ENCODE measurements at regions not wholly inside any gene's neighbourhood (a gene's known extent, or its start where the extent isn't known, plus 50 kb on each side); places are given as distances from the start of the nearest gene placed in this dataset.

DNA sequence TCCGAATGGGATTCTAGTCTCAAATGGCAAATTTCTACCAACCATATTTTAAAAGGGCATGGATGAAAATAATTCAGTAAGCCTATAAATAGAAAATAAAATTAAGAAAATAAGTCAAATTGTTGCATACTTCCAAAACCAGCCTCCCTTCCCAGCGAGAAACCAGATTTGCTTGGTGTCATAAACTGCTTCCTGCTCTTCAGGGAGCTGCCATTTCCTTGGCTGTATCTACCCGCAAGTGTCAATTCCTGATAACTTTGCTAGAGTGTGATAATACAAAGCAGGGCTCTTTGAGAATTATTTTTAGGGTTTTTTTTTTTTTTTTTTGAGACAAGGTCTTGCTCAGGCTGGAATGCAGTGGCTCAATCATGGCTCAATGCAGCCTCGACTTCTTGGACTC lies 62.3 kb downstream of the S1PR1 start:
- TF ChIP-seq, protein P1, sequence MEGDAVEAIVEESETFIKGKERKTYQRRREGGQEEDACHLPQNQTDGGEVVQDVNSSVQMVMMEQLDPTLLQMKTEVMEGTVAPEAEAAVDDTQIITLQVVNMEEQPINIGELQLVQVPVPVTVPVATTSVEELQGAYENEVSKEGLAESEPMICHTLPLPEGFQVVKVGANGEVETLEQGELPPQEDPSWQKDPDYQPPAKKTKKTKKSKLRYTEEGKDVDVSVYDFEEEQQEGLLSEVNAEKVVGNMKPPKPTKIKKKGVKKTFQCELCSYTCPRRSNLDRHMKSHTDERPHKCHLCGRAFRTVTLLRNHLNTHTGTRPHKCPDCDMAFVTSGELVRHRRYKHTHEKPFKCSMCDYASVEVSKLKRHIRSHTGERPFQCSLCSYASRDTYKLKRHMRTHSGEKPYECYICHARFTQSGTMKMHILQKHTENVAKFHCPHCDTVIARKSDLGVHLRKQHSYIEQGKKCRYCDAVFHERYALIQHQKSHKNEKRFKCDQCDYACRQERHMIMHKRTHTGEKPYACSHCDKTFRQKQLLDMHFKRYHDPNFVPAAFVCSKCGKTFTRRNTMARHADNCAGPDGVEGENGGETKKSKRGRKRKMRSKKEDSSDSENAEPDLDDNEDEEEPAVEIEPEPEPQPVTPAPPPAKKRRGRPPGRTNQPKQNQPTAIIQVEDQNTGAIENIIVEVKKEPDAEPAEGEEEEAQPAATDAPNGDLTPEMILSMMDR (IDR thresholded peaks at IDR 0.05), result no peak
- Histone ChIP-seq H3K9me3 (no peaks in the 10 kb centered on the region), H3K27ac (no peak overlapping the region), H3K27me3 (no peaks in the 10 kb centered on the region), H3K4me3 (no peak overlapping the region), H3K4me1 (peaks cover 0 to 5% of the 10 kb centered on the region in 2 donors), H3K36me3 (no peaks in the 10 kb centered on the region)
- DNase-seq (ENCODE audit: low spot score), result no peak

DNA sequence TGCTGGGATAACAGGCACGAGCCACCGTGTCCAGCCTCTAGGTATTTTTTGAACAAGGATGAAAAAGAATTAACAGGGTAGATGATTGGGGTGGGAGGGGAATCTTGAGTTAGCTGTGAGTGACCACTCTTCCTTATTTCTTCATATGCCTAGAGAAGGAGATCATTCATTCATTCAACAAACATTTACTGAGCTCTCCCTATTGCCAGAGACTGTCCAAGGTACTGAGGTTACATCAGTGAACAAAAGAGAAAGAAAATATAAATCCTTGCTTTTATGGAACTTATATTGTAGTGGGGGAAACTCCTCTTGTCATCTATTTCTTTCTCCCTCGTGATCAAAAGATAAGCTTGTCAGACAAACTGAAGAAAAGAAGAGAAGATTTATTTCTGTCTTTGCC lies 62.9 kb downstream of the S1PR1 start:
- no peak overlapping the region for H3K4me3 ChIP-seq
- H3K9me3 ChIP-seq, result no peaks in the 10 kb centered on the region
- DNase-seq (ENCODE audit: low spot score), result no peak
- no peaks in the 10 kb centered on the region for H3K36me3 ChIP-seq
- H3K4me1 ChIP-seq, result peaks cover 0 to 5% of the 10 kb centered on the region in 2 donors
- TF ChIP-seq, protein P1 (IDR thresholded peaks at IDR 0.05), result no peak
- no peaks in the 10 kb centered on the region for H3K27me3 ChIP-seq
- no peak overlapping the region for H3K27ac ChIP-seq

DNA sequence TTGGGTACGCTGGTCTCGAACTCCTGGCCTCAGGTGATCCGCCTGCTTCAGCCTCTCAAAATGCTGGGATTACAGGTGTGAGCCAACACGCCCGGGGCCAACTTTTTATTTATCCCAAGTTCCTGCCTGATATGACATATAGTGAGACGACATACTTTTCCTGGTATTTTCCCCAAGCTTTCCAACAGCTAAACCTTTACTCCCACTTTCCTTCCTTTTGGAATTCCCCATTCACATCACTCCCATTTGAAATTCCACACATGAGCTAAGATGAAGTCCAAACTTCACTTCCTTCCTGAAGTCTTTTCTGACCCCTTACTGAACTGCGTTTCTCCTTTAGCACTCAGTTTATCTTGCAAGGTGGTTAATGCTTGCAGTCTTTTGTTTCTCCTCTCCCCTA lies 64.1 kb downstream of the S1PR1 start:
- Histone ChIP-seq H3K27me3 (no peaks in the 10 kb centered on the region), H3K27ac (no peak overlapping the region), H3K36me3 (no peaks in the 10 kb centered on the region), H3K9me3 (no peaks in the 10 kb centered on the region), H3K4me1 (peaks cover 0 to 5% of the 10 kb centered on the region in 2 donors), H3K4me3 (no peak overlapping the region)
- TF ChIP-seq, protein P1 (IDR thresholded peaks at IDR 0.05), result no peak
- DNase-seq (ENCODE audit: low spot score), result no peak

DNA sequence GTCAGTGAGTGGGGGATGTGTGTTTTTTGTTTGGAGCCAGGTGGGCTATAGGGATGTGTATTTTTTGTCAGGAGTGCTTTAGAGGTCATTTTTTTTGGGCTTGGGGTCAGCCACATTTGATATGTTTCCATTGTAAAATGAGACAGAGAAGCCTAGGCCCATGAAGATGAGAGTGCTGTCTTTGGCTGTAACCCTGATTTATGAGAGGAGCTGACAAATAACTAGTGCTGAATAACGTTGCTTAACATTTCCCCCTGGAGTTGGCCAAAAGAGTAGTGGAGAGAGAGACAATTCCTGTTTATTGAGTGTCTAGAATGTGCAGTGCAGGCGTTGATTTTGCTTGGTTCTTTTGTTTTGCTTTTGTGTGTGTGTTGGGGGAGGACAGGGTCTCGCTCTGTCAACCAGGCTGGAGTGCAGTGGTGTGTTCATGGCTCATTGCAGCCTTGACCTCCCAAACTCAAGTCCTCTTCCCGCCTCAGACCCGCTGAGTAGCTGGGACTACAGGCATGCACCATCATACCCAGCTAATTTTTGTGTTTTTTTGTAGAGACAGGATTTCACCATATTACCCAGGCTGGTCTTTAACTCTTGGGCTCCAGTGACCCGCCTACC lies 64.7 kb downstream of the S1PR1 start:
- DNase-seq (ENCODE audit: low spot score), result no peak
- Histone ChIP-seq H3K27me3 (no peaks in the 10 kb centered on the region), H3K9me3 (no peaks in the 10 kb centered on the region), H3K4me3 (no peak overlapping the region), H3K36me3 (no peaks in the 10 kb centered on the region), H3K4me1 (peaks cover 0 to 5% of the 10 kb centered on the region in 2 donors), H3K27ac (no peak overlapping the region)
- TF ChIP-seq, protein P1 (IDR thresholded peaks at IDR 0.05), result no peak

DNA sequence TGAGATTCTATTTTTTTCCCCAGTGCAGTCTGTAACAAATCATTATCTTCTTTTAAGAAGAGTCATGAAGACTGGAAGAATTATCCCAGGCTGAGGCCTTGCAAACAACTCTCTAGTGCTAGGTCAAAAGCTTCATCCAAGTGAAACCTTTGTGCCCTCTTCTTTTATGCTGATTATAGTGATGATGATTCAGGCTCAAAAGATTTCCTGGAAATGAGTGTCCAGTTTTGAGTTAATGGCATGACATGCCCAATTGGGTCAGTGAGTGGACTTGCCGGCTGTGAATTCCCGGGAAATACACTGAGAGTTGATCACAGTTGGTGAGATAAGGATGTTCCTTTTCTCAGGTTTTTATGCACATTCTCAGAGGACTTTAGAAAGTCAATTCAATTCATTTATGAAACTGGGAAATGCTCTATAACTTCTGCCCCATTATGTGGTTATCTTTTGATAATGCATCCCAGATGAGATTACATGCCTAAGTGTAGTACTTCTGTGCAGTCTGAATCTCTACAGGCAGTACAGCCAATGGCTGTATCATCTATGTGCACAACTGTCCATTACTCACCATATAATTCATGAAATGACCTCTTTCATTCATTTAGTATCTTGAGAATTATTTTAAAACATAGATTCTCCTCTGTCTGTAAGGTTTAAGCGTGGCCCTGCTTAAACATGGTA lies 66.2 kb downstream of the S1PR1 start:
- H3K27ac ChIP-seq, result no peak overlapping the region
- H3K4me3 ChIP-seq, result no peak overlapping the region
- H3K4me1 ChIP-seq, result peaks cover 0 to 5% of the 10 kb centered on the region in 2 donors
- no peaks in the 10 kb centered on the region for H3K9me3 ChIP-seq
- no peaks in the 10 kb centered on the region for H3K27me3 ChIP-seq
- DNase-seq (ENCODE audit: low spot score), result no peak
- TF ChIP-seq, protein P1 (IDR thresholded peaks at IDR 0.05), result no peak
- no peaks in the 10 kb centered on the region for H3K36me3 ChIP-seq
